Loucy (cell line): ENCODE measurements at regions not wholly inside any gene's neighbourhood (a gene's known extent, or its start where the extent isn't known, plus 50 kb on each side); places are given as distances from the start of the nearest gene placed in this dataset.

ENCODE experiments used
- CTCF ChIP-seq: fragments of 200-600 bp; sonication (generic); conservative IDR thresholded peaks from 2 replicates; pipeline ENCODE4 v1.5.1; 2014; ENCODE audit warnings: mild to moderate bottlenecking, antibody characterized with exemption, low read length
- EZH2phosphoT487 ChIP-seq: fragments of 200-600 bp; IDR thresholded peaks from 2 replicates; pipeline ENCODE4 v1.6.1; 2018; ENCODE audit warnings: antibody characterized with exemption, mild to moderate bottlenecking, moderate library complexity, borderline replicate concordance

- TF ChIP-seq CTCF: no peak
- no peak for TF ChIP-seq EZH2phosphoT487
Observed at GRCh38 chr14:40273417-40273816, 841.2 kb upstream of the FBXO33 start.
